Trophoblast cell (in vitro differentiated cells and primary cell): ENCODE measurements at regions not wholly inside any gene's neighbourhood (a gene's known extent, or its start where the extent isn't known, plus 50 kb on each side); places are given as distances from the start of the nearest gene placed in this dataset.
"Not testable (repeated sequence)": the region's sequence is repeated elsewhere in the genome, so short reads cannot be mapped to it uniquely, and the experiment has no call there.

Experiments
- DNase-seq, 2 donors: peaks; one replicate each; pipeline ENCODE4 v3.0.0-alpha.2; 2016
- H2AFZ ChIP-seq: 2 replicates; pipeline ENCODE4 v1.6.1; 2013; ENCODE audit warnings: low read length, moderate library complexity, mild to moderate bottlenecking; ENCODE audit not compliant: insufficient read depth, poor library complexity
- H2AK5ac ChIP-seq: 2 replicates; pipeline ENCODE4 v1.6.1; 2013; ENCODE audit warnings: mild to moderate bottlenecking, low read length
- H2BK120ac ChIP-seq: 2 replicates; pipeline ENCODE4 v1.6.1; 2013; ENCODE audit warnings: low read length, mild to moderate bottlenecking, moderate library complexity; ENCODE audit not compliant: insufficient read depth, poor library complexity
- H2BK12ac ChIP-seq: 2 replicates; pipeline ENCODE4 v1.6.1; 2013; ENCODE audit warnings: mild to moderate bottlenecking, low read length, moderate library complexity
- H2BK5ac ChIP-seq: 2 replicates; pipeline ENCODE4 v1.6.1; 2013; ENCODE audit warnings: low read length, low read depth, moderate library complexity, mild to moderate bottlenecking; ENCODE audit not compliant: poor library complexity
- H3K14ac ChIP-seq: 2 replicates; pipeline ENCODE4 v1.6.1; 2013; ENCODE audit warnings: mild to moderate bottlenecking, low read length
- H3K18ac ChIP-seq: 2 replicates; pipeline ENCODE4 v1.6.1; 2013; ENCODE audit warnings: mild to moderate bottlenecking, low read length
- H3K23ac ChIP-seq: 2 replicates; pipeline ENCODE4 v1.6.1; 2013; ENCODE audit warnings: low read length
- H3K27ac ChIP-seq: 2 replicates; pipeline ENCODE4 v1.5.1; 2013; ENCODE audit warnings: low read depth, mild to moderate bottlenecking, inconsistent platforms, low read length, moderate library complexity
- H3K27me3 ChIP-seq: 2 replicates; pipeline ENCODE4 v1.6.1; 2013; ENCODE audit warnings: inconsistent platforms, mild to moderate bottlenecking, low read length, moderate library complexity; ENCODE audit not compliant: insufficient read depth
- H3K36me3 ChIP-seq, 2 experiments: 1 replicate in 1 of 2; 2 replicates in 1 of 2; pipeline ENCODE4 v1.6.1; 2013; ENCODE audit warnings: low read length in 2 of 2, mild to moderate bottlenecking in 2 of 2, moderate library complexity in 1 of 2; ENCODE audit not compliant: insufficient read depth in 2 of 2, control insufficient read depth in 1 of 2
- H3K4ac ChIP-seq: 2 replicates; pipeline ENCODE4 v1.6.1; 2013; ENCODE audit warnings: low read depth, mild to moderate bottlenecking, low read length, moderate library complexity
- H3K4me1 ChIP-seq, 2 experiments: 1 replicate in 1 of 2; 2 replicates in 1 of 2; pipeline ENCODE4 v1.6.1; 2013; ENCODE audit warnings: low read length in 2 of 2, mild to moderate bottlenecking in 2 of 2, moderate library complexity in 1 of 2; ENCODE audit not compliant: insufficient read depth in 2 of 2, control insufficient read depth in 1 of 2
- H3K4me2 ChIP-seq: 2 replicates; pipeline ENCODE4 v1.6.1; 2013; ENCODE audit warnings: inconsistent platforms, mild to moderate bottlenecking, low read length, moderate library complexity
- H3K4me3 ChIP-seq: 2 replicates; pipeline ENCODE4 v1.5.1; 2013; ENCODE audit warnings: mild to moderate bottlenecking, low read depth, low read length, inconsistent platforms
- H3K79me1 ChIP-seq: one replicate; pipeline ENCODE4 v1.6.1; 2013; ENCODE audit warnings: low read length
- H3K79me2 ChIP-seq: 2 replicates; pipeline ENCODE4 v1.6.1; 2013; ENCODE audit warnings: low read length, mild to moderate bottlenecking; ENCODE audit not compliant: control insufficient read depth, insufficient read depth, poor library complexity
- H3K9ac ChIP-seq: 2 replicates; pipeline ENCODE4 v1.6.1; 2013; ENCODE audit warnings: mild to moderate bottlenecking, low read length
- H3K9me3 ChIP-seq: 2 replicates; pipeline ENCODE4 v1.6.1; 2013; ENCODE audit warnings: low read depth, mild to moderate bottlenecking, control low read depth, inconsistent platforms, low read length; ENCODE audit not compliant: insufficient read depth
- H4K12ac ChIP-seq: 2 replicates; pipeline ENCODE4 v1.6.1; 2013; ENCODE audit warnings: low read depth, mild to moderate bottlenecking, low read length, moderate library complexity
- H4K8ac ChIP-seq: 2 replicates; pipeline ENCODE4 v1.6.1; 2013; ENCODE audit warnings: low read depth, mild to moderate bottlenecking, low read length, moderate library complexity
- H4K91ac ChIP-seq: one replicate; pipeline ENCODE4 v1.6.1; 2013; ENCODE audit warnings: low read depth, mild to moderate bottlenecking, low read length, moderate library complexity
- WGBS: extraction: QIAGEN DNeasy Blood & Tissue Kit; methylation state at CpG from one replicate; pipeline ENCODE4 v1.1.7; 2013; ENCODE audit warnings: missing lambda C conversion rate; ENCODE audit not compliant: insufficient read length, insufficient coverage; ENCODE audit errors: extremely low coverage; 5-methylcytosine and 5-hydroxymethylcytosine counted together

- Histone ChIP-seq H3K23ac (no peak overlapping the region), H3K9me3 (peaks cover 7% of the 10 kb centered on the region), H2BK5ac (no peak overlapping the region), H3K9ac (no peak overlapping the region), H3K79me2 (no peaks in the 10 kb centered on the region), H4K12ac (no peak overlapping the region), H3K4me3 (no peak overlapping the region), H3K36me3 (no peaks in the 10 kb centered on the region), H3K27me3 (no peaks in the 10 kb centered on the region), H3K27ac (no peak overlapping the region), H3K79me1 (no peaks in the 10 kb centered on the region), H3K4ac (no peak overlapping the region), H3K14ac (no peak overlapping the region), H3K18ac (no peak overlapping the region), H3K4me1 (no peaks in the 10 kb centered on the region), H2AFZ (no peak overlapping the region), H4K8ac (no peak overlapping the region), H4K91ac (no peak overlapping the region), H2BK12ac (no peak overlapping the region), H2AK5ac (no peak overlapping the region), H2BK120ac (no peak overlapping the region), H3K4me2 (no peak overlapping the region)
- no CpG with 5 or more reads among the region's 1 CpG for WGBS
- DNase-seq = no peak
These were observed 501.9 kb downstream of the TMEM135 start for GRCh38 chr11:87539596-87539995.

- no CpG with 5 or more reads among the region's 4 CpGs for WGBS
- no peak overlapping the region for H3K14ac ChIP-seq
- no peak overlapping the region for H4K91ac ChIP-seq
- H4K12ac ChIP-seq = no peak overlapping the region
- no peak overlapping the region for H3K23ac ChIP-seq
- no peak overlapping the region for H4K8ac ChIP-seq
- H3K18ac ChIP-seq = no peak overlapping the region
- H3K4ac ChIP-seq = no peak overlapping the region
- no peaks in the 10 kb centered on the region for H3K4me1 ChIP-seq
- no peak overlapping the region for H2BK120ac ChIP-seq
- no peak overlapping the region for H3K4me2 ChIP-seq
- no peaks in the 10 kb centered on the region for H3K36me3 ChIP-seq
- H3K9ac ChIP-seq = no peak overlapping the region
- no peak overlapping the region for H3K27ac ChIP-seq
- DNase-seq = no peak
- H3K79me2 ChIP-seq = no peaks in the 10 kb centered on the region
- no peaks in the 10 kb centered on the region for H3K27me3 ChIP-seq
- no peak overlapping the region for H2BK5ac ChIP-seq
- no peak overlapping the region for H2AFZ ChIP-seq
- H3K9me3 ChIP-seq = no peaks in the 10 kb centered on the region
- H2AK5ac ChIP-seq = no peak overlapping the region
- H3K79me1 ChIP-seq = no peaks in the 10 kb centered on the region
- no peak overlapping the region for H3K4me3 ChIP-seq
- H2BK12ac ChIP-seq = no peak overlapping the region
These were observed 498.8 kb downstream of the TMEM135 start for GRCh38 chr11:87536565-87536964.

- H3K23ac ChIP-seq = no peak overlapping the region
- no peak overlapping the region for H2BK12ac ChIP-seq
- H3K27ac ChIP-seq = no peak overlapping the region
- H2AK5ac ChIP-seq = no peak overlapping the region
- no peak overlapping the region for H3K4me2 ChIP-seq
- H2BK120ac ChIP-seq = no peak overlapping the region
- no peaks in the 10 kb centered on the region for H3K9me3 ChIP-seq
- H3K18ac ChIP-seq = no peak overlapping the region
- H3K27me3 ChIP-seq = no peaks in the 10 kb centered on the region
- H3K79me1 ChIP-seq = no peaks in the 10 kb centered on the region
- WGBS = no CpG with 5 or more reads among the region's 2 CpGs
- H4K8ac ChIP-seq = no peak overlapping the region
- H2AFZ ChIP-seq = no peak overlapping the region
- DNase-seq = no peak
- no peak overlapping the region for H3K9ac ChIP-seq
- no peak overlapping the region for H3K4ac ChIP-seq
- no peak overlapping the region for H2BK5ac ChIP-seq
- H3K4me1 ChIP-seq = no peaks in the 10 kb centered on the region
- no peak overlapping the region for H3K4me3 ChIP-seq
- H3K14ac ChIP-seq = no peak overlapping the region
- no peak overlapping the region for H4K91ac ChIP-seq
- no peaks in the 10 kb centered on the region for H3K79me2 ChIP-seq
- no peak overlapping the region for H4K12ac ChIP-seq
- H3K36me3 ChIP-seq = no peaks in the 10 kb centered on the region
These were observed 498.3 kb downstream of the TMEM135 start for GRCh38 chr11:87536016-87536415.

- Histone ChIP-seq H3K18ac (no peak overlapping the region), H3K14ac (no peak overlapping the region), H3K4ac (no peak overlapping the region), H3K79me2 (no peaks in the 10 kb centered on the region), H2BK120ac (no peak overlapping the region), H3K4me3 (no peak overlapping the region), H2AFZ (no peak overlapping the region), H3K4me2 (no peak overlapping the region), H3K9ac (no peak overlapping the region), H2AK5ac (no peak overlapping the region), H2BK5ac (no peak overlapping the region), H3K23ac (no peak overlapping the region), H3K36me3 (no peaks in the 10 kb centered on the region), H3K4me1 (no peaks in the 10 kb centered on the region), H3K27me3 (no peaks in the 10 kb centered on the region), H4K91ac (no peak overlapping the region), H3K27ac (no peak overlapping the region), H4K8ac (no peak overlapping the region), H4K12ac (no peak overlapping the region), H3K9me3 (no peaks in the 10 kb centered on the region), H3K79me1 (no peaks in the 10 kb centered on the region), H2BK12ac (no peak overlapping the region)
- no peak for DNase-seq
- WGBS = no CpG with 5 or more reads among the region's 4 CpGs
These were observed 497.8 kb downstream of the TMEM135 start for GRCh38 chr11:87535513-87535912.

- not testable (repeated sequence) for H3K9me3 ChIP-seq, H2BK12ac ChIP-seq, H3K23ac ChIP-seq, H3K79me1 ChIP-seq, H2AK5ac ChIP-seq, H3K4me2 ChIP-seq, H4K12ac ChIP-seq, H3K4ac ChIP-seq, H3K36me3 ChIP-seq, H2BK5ac ChIP-seq, H3K4me1 ChIP-seq, H3K14ac ChIP-seq, H3K27me3 ChIP-seq, H3K9ac ChIP-seq, H4K91ac ChIP-seq, H3K79me2 ChIP-seq, H2AFZ ChIP-seq, H2BK120ac ChIP-seq, H3K18ac ChIP-seq, H3K27ac ChIP-seq, H4K8ac ChIP-seq, H3K4me3 ChIP-seq, DNase-seq
These were observed 494.1 kb downstream of the TMEM135 start for GRCh38 chr11:87531835-87532234.
